HG03342 (cell line): ENCODE measurements at regions not wholly inside any gene's neighbourhood (a gene's known extent, or its start where the extent isn't known, plus 50 kb on each side); places are given as distances from the start of the nearest gene placed in this dataset.
A peak's percentile ranks its signal among the peaks of the same experiment; 100 is the strongest.
"Not testable (repeated sequence)": the region's sequence is repeated elsewhere in the genome, so short reads cannot be mapped to it uniquely, and the experiment has no call there.

Experiments used
- ATAC-seq: cut with Tn5 transposase; IDR thresholded peaks from one replicate; pipeline ENCODE4 v1.9.1; 2021; ENCODE audit warnings: mild to moderate bottlenecking, moderate library complexity; ENCODE audit not compliant: unreplicated experiment

DNA sequence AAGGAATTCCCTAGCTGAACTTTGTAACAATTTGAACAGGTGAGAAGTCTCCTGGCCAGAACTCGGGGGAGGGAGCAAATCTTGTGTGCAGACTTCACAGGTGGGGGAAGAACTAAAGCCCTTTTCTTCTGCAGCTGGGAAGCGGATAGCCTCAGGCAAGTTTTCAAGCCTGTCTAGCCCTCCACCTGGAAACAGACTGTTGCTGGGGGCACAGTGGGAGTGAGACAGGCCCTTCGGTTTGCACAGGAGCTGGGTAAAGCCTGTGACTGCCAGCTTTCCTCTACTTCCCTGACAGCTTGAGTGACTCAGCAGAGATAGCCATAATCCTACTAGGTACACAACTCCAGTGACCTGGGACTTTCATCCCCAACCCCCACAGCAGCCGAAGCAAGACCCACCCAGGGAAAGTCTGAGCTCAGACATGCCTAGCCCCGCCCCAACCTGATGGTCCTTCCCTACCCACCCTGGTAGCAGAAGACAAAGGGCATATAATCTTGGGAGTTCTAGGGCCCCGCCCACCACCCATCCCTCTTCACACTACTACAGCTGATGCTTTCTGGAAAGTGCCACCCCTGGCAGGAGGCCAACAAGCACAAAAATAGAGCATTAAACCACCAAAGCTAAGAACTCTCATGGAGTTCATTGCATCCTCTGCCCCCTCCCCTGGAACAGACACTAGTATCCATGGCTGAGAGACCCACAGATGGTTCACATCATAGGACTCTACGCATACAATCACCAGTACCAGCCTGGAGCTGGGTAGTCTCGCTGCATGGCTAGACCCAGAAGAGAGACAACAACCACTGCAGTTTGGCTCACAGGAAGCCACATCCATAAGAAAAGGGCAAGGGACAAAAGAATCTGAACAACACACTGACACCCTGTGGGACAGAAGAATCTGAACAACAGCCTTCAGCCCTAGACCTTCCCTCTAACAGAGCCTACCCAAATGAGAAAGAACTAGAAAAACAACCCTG, 479.0 kb downstream of the RAP2B start:
- no peak for ATAC-seq

DNA sequence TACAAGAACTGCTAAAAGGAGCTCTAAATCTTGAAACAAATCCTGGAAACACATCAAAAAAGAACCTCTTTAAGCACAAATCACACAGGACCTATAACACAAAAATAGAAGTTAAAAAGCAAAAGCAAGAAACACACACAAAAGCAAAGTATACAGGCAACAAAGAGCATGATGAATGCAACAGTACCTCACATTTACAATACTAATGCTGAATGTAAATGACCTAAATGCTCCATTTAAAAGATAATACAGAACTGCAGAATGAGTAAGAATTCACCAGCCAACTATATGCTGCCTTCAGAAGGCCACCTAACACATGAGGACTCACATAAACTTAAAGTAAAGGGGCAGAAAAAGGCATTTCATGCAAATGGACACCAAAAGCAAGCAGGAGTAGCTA, 478.6 kb upstream of the ARHGEF26 start:
- ATAC-seq = not testable (repeated sequence)

DNA sequence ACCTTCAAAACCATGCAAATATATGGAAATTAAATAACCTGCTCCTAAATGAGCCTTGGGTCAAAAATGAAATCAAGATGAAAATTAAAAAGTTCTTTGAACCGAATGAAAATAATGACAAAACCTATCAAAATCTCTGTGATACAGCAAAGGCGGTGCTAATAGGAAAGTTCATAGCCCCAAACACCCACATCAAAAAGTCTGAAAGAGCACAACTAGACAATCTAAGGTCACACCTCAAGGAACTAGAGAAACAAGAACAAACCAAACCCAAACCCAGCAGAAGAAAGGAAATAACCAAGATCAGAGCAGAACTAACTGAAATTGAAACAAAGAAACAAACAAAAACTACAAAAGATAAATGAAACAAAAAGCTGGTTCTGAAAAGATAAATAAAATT, 477.7 kb upstream of the ARHGEF26 start:
- ATAC-seq = not testable (repeated sequence)

DNA sequence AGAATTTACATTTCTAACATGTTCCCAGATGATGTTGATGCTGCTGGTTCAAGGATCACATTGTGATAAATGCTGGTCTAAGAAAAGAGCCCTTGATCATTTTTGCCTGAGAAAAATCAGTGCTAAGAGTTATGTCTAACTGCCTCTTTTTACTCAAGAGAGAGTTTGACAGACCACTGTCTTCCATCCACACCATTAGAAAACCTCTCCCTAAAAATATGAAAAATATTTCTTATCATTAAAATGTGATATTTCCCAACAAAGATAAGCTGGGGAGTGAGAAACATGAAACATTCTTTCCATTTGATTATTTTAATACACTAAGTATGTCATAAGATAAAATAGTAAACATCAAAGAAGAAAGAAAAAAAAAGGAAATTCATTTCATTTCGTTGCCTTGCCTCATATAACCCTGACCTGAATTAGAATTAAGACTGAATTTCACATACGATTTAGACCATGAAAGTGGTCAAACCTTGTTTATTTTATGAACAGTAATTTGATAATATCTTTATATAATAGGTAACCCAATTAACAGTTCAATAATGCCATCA, 471.8 kb upstream of the ARHGEF26 start:
- ATAC-seq = no peak

DNA sequence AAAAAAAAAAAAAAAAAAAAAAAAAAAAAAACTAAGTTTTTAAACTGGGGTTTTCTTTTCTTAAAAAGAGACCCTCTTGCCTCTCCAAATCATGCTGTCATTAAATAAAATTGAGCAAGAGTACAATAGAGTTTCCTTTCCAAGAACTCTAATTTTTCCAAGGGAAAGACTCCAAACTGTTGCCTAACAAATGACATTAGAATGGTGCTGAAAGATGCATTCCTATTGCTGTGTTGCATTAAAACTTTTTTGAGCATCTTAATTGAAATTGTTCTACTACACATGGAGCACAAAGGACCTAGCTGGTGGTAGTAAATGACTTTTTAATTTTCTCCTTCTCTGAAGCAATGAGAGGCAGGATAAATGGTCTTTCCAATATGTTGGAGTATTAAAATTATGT, 469.1 kb upstream of the ARHGEF26 start:
- no peak for ATAC-seq

DNA sequence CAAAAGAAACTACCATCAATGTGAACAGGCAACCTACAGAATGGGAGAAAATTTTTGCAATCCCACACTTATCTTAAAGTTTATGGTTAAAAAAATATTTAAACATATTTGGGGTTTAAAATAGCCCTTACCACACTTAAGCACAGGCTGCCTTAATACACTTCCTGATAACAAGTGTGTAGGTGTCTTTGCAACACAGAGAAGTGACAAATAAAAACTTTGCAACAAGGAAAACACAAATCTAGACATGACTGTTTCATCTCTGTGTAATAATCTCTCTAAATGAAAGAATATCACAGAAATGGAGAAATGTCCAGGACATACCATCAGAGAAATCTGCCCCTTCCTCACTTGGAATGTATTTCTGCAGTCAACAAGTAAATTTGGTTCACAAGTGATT, 464.1 kb upstream of the ARHGEF26 start:
- no peak for ATAC-seq

DNA sequence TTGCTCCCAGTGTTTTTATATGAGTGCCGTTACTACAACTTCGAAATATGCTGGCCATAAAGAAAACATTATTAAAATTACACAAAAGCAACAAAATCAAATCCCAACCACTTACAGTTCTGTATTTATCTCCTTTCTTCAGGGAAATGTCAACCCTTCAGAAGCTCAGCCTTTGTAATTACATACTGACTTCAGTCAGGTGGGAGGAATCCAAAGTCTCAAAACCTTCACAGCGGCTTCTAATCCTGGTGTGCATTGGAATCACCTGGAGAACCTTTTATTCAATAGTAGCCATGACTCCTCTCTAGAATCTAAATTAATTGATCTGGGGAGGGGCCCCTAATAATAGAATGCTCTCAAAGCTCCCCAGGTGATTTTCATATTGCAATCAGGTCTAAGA, 463.7 kb upstream of the ARHGEF26 start:
- no peak for ATAC-seq

DNA sequence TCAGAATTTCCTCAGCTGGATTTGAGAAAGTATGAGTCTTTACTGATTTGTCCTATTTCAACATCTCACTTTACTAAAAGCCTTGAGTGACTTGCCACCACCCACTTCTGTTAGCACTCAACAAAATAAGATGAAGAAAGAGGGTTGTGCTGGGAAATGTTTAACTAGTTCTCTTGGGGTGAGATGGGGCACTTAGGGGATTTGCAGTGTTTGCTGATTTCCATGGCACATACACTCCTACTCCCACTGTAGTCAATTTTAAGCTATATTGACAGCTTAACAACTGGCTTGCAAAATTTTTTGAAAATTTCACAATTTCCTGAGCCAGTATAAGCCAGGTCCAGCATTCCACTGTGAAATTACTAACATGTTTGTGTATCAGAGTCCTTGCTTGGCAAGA, 463.1 kb upstream of the ARHGEF26 start:
- ATAC-seq = no peak

DNA sequence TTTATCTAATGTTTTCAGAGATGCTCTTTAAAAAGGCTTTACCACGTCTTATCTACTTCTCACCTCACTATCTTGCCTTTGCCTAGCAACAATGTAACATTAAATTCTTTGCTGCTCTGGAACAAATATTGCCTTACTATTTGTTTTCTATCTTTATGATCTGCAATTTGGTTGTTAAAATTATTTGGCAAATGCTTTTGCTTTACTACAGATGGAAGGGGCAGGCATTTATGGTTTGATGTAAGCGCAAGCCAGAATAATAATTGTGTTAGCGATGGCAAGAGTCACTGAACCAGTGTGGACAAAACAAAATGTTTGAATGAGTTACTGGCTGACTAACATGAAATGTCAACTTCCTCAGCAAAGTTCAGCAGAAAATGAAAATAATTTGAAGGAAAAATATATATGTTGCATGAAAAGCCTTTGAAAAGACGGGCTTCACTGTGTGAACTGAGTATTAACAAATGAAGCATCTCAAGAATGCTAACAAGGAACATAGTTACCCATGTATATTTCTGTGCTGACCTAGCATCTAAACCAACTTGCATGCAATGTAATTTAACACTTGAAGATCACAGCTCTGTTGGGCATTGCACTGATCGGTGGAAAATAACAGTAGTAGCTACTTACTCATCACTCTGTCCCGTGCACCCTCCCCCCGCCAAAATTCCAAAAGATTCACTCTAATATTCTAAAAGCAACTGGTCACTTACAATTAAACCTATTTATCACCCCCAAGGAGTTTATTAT, 454.0 kb upstream of the ARHGEF26 start:
- no peak for ATAC-seq

DNA sequence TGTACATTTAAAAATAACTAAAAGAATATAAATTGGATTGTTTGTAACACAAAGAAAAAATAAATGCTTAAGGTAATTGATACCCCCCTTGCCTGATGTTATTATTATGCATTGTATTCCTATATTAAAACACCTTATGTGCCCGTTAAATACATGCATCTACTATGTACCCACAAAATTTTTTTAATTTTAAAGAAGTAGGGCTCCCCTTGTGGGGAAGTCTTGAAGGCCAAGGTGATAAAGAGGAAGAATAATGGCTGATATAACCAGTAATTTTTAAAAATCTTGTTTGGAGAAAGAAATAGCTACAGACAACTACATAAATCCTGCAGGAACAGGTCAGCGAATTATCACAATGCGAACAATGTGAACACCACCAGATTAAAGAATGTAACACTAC, 451.7 kb upstream of the ARHGEF26 start:
- no peak for ATAC-seq

DNA sequence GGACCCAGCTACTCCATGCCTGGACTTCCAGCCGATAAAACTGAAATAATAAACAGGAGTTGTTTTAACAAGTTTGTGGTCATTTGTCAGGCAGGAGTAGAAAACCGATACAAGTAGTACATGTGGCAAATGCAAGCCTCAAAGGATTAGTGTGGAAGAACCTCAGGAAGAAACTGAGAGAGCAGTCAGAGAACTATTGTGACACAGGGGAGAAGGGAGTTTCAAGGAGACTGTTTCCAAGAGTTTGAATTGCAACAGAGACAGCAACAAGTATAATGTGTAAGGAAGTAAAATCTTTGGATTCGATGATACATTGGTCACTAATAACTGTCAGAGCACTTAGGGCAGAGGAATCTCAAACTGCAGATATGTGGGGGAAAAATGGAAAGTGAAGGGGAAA, 450.6 kb upstream of the ARHGEF26 start:
- no peak for ATAC-seq

DNA sequence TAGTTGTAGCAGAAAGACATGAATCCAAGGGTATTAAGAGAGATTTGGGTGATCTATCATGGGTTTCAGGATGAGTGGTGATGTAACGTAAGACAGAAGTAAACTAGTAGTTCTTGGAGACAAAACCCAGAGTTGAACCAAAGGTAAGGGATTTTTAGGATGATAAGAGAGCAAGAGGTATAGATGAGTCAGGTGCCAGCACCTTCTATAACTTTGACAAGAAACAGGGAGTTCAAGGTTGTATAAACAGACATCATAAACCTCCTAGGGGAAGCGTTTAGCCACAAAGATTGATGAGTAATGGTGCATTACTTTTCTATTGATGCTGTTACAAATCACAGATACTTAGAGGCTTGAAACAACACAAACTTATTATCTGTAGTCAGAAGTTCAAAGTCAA, 447.3 kb upstream of the ARHGEF26 start:
- no peak for ATAC-seq

DNA sequence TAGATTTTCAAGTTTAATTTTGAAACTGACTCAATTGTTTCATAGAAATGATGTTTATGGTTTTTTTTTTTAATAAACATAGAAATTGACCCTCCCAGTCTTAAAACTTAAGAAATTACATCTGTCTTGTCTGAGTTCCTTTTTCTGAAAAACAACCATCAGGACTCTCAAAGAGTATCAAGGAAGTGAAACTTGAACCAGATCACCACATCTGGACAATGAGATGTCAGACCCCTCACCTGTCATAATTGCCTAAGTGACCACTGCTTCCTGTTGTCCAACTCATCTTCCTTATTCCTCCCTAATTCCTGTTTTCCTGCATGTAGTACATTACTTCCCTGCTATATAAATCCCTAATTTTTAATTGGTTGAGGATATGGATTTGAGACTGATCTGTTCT, 441.5 kb upstream of the ARHGEF26 start:
- peak; percentile 57 for ATAC-seq

DNA sequence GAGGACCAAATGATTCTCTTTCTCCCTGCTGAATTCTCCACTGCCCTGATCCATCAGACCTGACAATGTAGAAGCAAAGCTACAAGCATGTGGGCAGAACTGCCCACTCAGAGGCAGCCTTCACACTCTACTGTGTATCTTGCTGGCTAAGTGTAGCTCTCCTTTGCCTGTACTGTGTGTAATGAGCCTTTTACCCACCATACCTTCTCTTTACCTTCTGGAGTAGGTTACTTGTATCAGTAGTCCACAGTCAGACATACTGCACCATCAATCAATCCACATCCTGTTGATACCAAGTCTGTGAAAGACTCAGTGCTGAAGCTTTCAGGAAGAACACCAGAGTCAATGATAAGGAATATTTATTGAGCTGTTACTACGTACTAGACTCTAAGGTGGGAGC, 440.7 kb upstream of the ARHGEF26 start:
- ATAC-seq = no peak

DNA sequence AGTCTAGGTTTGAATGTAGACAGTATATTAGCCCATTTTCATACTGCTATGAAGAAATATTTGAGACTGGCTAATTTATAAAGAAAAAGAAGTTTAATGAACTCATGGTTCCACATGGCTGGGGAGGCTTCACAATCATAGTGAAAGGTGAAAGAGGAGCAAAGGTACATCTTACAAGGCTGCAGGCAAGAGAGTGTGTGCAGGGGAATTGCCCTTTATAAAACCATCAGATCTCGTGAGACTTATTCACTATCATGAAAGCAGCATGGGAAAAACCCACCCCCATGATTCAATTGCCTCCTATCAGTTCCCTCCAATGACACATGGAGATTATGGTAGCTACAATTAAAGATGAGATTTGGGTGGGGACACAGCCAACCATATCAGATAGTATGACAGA, 440.1 kb upstream of the ARHGEF26 start:
- no peak for ATAC-seq

DNA sequence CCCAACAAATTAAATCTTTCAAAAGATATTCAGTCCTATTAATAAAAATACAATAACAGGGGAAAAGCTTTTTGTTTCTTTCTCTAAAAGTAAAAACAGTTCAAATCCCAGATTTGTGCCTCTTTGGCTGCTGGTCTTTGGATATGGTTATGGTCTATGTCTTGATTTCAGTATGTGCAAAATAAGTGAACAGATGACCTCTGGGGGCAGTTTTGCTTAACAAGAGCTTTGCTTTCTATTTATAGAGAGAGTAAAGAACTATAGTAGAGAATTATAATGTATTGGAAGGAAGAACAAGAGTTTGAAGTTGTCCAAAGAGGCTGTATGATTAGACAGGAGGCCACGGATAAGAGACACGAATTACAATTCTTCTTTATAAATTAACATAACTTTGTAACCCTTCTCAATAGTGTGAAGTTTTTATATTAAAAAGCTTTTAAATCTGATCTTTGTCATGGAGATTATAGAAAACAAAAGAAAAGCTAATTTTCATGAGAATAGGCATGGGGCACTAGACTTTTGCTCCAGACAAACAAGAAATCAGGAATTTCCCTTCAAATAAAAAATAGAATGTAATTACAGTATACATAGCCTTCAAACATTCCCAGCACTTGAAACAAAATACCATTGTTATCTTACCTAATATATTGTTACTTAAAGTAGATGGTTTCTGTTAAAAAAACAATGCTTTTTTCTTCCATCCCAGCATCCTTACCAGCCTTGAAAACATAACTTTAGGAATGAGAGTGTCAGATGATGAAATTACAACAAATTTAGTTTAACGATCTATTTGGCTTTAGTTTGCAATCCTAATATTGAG, 432.7 kb upstream of the ARHGEF26 start:
- ATAC-seq = no peak

DNA sequence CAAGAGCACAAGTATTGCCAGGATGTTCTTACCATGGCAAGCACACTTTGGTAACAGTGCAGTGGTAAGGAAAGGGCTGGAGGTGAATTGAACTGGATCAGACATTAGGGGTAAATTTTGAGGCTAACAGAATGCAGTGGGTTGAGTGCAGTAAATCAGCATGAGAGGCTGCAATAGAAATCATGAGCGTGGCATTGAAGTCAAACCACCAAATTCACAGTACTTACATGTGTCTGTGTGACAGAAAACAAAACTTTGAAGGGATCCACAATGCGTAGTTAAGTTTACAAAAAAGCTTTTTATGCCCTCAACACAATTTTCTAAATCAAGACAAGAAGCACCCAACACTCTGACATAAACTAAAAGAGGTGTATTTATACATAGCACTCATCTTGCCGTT, 428.0 kb upstream of the ARHGEF26 start:
- ATAC-seq = no peak

DNA sequence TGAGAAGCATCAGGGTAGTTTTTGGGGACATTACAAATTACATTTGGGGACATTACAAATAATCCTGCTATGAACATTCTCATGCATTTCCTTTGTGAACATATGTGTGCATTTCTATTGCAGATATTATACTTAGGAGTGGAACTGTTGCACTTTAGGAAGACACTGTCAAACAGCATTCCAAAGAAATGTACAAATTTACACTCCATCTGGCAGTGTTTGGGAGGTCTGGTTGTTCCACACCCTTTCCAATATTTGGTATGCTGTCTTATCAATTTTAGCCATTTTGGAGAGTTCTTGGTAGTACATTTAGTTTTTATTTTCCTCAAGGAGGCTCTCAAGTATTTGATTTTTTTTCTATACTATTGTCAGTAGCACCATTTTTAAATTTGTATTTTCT, 419.1 kb upstream of the ARHGEF26 start:
- no peak for ATAC-seq

DNA sequence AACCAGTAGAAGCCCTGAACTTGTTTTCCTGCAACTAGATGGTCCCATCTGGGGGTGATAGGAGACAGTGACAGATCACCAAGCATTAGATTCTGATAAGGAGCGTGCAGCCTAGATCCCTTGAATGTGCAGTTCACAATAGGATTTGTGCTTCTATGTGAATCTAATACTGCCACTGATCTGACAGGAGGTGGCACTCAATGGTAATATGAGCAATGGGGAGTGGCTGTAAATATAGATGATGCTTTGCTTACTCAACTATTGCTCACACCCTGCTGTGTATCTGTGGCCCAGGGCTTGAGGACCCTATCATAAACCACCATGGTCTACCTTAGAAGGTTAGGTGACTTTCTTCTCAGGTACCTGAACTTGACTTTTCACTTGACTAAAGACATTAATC, 417.1 kb upstream of the ARHGEF26 start:
- no peak for ATAC-seq

DNA sequence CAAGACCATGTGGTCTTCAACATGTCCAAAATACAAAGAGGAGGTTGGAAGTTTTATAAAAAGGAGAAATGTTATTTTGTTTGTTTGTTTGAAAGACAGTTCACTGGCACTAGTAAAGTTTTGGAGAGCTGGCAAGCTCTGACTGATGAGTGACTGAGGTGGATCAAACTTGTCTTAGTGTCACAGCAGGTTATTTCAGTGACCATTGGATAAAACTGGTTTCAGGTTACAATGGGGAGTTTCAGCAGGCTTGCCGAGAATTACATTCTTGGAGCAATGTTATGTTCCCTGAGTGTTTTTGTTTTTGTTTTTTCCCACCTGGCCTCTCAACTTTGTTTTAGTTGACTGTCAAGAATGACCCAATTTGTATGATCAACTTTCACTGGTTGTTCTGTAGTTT, 414.5 kb upstream of the ARHGEF26 start:
- ATAC-seq = no peak

DNA sequence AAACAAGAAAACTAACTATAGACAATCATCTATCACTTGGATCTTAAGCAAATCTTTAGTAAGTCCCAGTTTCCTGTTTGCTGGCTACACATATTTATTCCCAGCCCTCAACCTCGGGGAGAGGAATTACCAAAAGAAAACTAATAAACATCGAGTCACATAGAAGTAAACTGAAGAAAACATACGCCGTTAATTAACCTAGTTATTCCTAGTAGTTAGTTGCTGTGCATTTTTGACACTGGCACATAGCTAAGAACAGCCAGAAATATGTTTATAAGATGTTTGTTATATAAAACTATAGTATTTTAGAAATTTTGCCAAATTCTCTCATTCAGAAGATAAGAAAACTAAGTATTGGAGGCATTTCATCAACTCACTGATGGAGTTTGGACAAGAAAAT, 407.2 kb upstream of the ARHGEF26 start:
- ATAC-seq = no peak
